ENCODE measurements at regions not wholly inside any gene's neighbourhood (a gene's known extent, or its start where the extent isn't known, plus 50 kb on each side); places are given as distances from the start of the nearest gene placed in this dataset.

DNA sequence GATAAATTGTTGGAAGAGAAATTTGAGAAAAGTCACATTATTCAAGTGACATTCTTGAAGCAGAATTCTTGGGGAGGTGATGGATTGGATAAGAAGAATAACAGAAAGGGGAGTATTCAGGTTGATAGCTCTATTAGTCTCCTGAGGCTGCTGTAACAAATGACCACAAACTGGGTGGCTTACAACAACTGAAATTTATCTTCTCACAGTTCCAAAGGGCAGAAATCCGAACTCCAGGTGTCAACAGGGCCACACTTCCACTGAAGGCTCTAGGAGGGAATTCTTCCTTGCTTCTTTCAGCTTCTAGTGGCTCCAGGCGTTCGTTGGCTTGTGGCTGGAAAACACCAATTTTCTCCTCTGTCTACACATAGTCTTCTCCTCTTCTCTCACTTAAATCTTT lies 99.8 kb downstream of the TES start:
- no peak for FAIRE-seq
- no peak overlapping the region for H2AFZ ChIP-seq (ENCODE audit: control insufficient read depth, low read length)
- H3K4me2 ChIP-seq (ENCODE audit: control insufficient read depth, extremely low read depth, insufficient read depth, low read depth, low read length): no peak overlapping the region
- no peaks in the 10 kb centered on the region for H3K27me3 ChIP-seq (ENCODE audit: control insufficient read depth, extremely low read depth, insufficient read depth, low read length)
- H4K20me1 ChIP-seq (ENCODE audit: control insufficient read depth, extremely low read depth, insufficient read depth, low read length): no peaks in the 10 kb centered on the region
- H3K79me2 ChIP-seq (ENCODE audit: control insufficient read depth, insufficient read depth, low read length): no peaks in the 10 kb centered on the region
- no peak overlapping the region for H3K9ac ChIP-seq (ENCODE audit: control insufficient read depth, extremely low read depth, insufficient read depth, low read length)
- H3K9me1 ChIP-seq (ENCODE audit: control insufficient read depth, extremely low read depth, insufficient read depth, low read length): no peaks in the 10 kb centered on the region
- H3K27ac ChIP-seq (ENCODE audit: control insufficient read depth, insufficient read depth, low read length): no peak overlapping the region
- H3K4me3 ChIP-seq (ENCODE audit: control insufficient read depth in 2 of 3, extremely low read depth in 1 of 3, insufficient read depth in 2 of 3, low read depth in 1 of 3, low read length in 3 of 3): no peak overlapping the region
- dilution Hi-C loops (cut with MboI; ENCODE audit: extremely low pct_ligation_motif_present, low sequenced_read_pairs): no loop called here
- H3K9me3 ChIP-seq (ENCODE audit: control insufficient read depth, low read depth, low read length): no peaks in the 10 kb centered on the region
- no peaks in the 10 kb centered on the region for H3K36me3 ChIP-seq (ENCODE audit: control insufficient read depth in 2 of 2, extremely low read depth in 1 of 2, insufficient read depth in 2 of 2, low read length in 2 of 2)
- DNase-seq (ENCODE audit: low read depth, low spot score): no peak
- TF ChIP-seq, protein P1, sequence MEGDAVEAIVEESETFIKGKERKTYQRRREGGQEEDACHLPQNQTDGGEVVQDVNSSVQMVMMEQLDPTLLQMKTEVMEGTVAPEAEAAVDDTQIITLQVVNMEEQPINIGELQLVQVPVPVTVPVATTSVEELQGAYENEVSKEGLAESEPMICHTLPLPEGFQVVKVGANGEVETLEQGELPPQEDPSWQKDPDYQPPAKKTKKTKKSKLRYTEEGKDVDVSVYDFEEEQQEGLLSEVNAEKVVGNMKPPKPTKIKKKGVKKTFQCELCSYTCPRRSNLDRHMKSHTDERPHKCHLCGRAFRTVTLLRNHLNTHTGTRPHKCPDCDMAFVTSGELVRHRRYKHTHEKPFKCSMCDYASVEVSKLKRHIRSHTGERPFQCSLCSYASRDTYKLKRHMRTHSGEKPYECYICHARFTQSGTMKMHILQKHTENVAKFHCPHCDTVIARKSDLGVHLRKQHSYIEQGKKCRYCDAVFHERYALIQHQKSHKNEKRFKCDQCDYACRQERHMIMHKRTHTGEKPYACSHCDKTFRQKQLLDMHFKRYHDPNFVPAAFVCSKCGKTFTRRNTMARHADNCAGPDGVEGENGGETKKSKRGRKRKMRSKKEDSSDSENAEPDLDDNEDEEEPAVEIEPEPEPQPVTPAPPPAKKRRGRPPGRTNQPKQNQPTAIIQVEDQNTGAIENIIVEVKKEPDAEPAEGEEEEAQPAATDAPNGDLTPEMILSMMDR (optimal IDR thresholded peaks at IDR 0.05 in 1 of 3, IDR thresholded peaks at IDR 0.05 in 1 of 3, conservative IDR thresholded peaks at IDR 0.05 in 1 of 3; ENCODE audit: extremely low read depth in 1 of 3, insufficient read depth in 2 of 3, low read length in 3 of 3): no peak
- TF ChIP-seq EZH2 (IDR thresholded peaks at IDR 0.05; ENCODE audit: low read length): no peak
- H3K4me1 ChIP-seq (ENCODE audit: control insufficient read depth, extremely low read depth, insufficient read depth, low read length): peaks cover 7% of the 10 kb centered on the region

DNA sequence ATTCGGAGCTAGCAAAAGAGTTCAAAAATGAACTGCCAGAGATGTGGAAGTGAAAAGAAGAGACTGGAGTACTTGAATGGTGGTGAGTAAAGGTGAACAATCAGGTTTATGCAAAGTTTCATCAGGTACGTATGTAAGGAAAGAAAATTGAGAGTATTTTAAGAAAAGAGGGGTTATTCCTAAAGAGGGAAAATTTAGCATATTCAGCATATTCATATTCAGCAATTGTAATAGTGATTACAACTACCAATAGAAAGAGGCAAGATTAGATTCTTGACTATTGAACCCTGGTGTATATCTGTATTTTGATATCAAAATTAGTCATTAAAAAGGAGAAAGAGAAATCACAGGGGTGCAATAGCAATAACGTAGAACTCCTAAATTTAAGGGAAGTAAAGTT lies 100.9 kb downstream of the TES start:
- FAIRE-seq: no peak
- Histone ChIP-seq H3K36me3 (ENCODE audit: control insufficient read depth in 2 of 2, extremely low read depth in 1 of 2, insufficient read depth in 2 of 2, low read length in 2 of 2) (no peaks in the 10 kb centered on the region), H3K79me2 (ENCODE audit: control insufficient read depth, insufficient read depth, low read length) (no peaks in the 10 kb centered on the region), H3K4me1 (ENCODE audit: control insufficient read depth, extremely low read depth, insufficient read depth, low read length) (peaks cover 15% of the 10 kb centered on the region), H3K9me3 (ENCODE audit: control insufficient read depth, low read depth, low read length) (no peaks in the 10 kb centered on the region), H3K27me3 (ENCODE audit: control insufficient read depth, extremely low read depth, insufficient read depth, low read length) (no peaks in the 10 kb centered on the region), H3K9me1 (ENCODE audit: control insufficient read depth, extremely low read depth, insufficient read depth, low read length) (no peaks in the 10 kb centered on the region), H3K4me2 (ENCODE audit: control insufficient read depth, extremely low read depth, insufficient read depth, low read depth, low read length) (no peak overlapping the region), H3K9ac (ENCODE audit: control insufficient read depth, extremely low read depth, insufficient read depth, low read length) (no peak overlapping the region), H3K27ac (ENCODE audit: control insufficient read depth, insufficient read depth, low read length) (no peak overlapping the region), H4K20me1 (ENCODE audit: control insufficient read depth, extremely low read depth, insufficient read depth, low read length) (no peaks in the 10 kb centered on the region), H3K4me3 (ENCODE audit: control insufficient read depth in 2 of 3, extremely low read depth in 1 of 3, insufficient read depth in 2 of 3, low read depth in 1 of 3, low read length in 3 of 3) (no peak overlapping the region), H2AFZ (ENCODE audit: control insufficient read depth, low read length) (no peak overlapping the region)
- no peak for DNase-seq (ENCODE audit: low read depth, low spot score)
- dilution Hi-C loops (cut with MboI; ENCODE audit: extremely low pct_ligation_motif_present, low sequenced_read_pairs): no loop called here
- no peak for TF ChIP-seq EZH2 (IDR thresholded peaks at IDR 0.05; ENCODE audit: low read length)
- TF ChIP-seq, protein P1 (optimal IDR thresholded peaks at IDR 0.05 in 1 of 3, IDR thresholded peaks at IDR 0.05 in 1 of 3, conservative IDR thresholded peaks at IDR 0.05 in 1 of 3; ENCODE audit: extremely low read depth in 1 of 3, insufficient read depth in 2 of 3, low read length in 3 of 3): no peak
